GM12872 (cell line): ENCODE measurements at regions not wholly inside any gene's neighbourhood (a gene's known extent, or its start where the extent isn't known, plus 50 kb on each side); places are given as distances from the start of the nearest gene placed in this dataset.

ENCODE experiments used
- TF ChIP-seq, protein P1 (sequence below): IDR thresholded peaks from 3 replicates; pipeline ENCODE4 v1.5.1; 2011; ENCODE audit warnings: low read depth, mild to moderate bottlenecking, low read length, moderate library complexity; ENCODE audit not compliant: insufficient read depth

DNA sequence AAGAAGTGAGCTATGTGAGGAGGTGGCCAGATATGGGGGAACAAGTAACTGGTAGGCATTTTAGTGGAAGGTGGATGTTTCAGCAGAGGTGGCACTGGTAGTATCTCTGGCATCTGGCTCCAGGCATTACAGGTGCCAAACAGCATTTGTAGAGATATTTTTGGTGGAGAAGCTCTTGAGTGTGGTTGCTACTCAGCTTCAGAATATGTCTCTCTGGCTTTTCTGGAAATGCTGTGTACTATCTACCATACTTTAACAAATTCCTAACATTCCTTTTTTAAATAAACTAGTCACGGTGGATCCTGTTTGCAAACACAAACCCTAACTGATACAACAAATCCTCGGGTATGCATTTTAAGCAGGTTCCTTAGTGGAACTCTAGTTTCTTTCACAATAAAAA is 128.0 kb downstream of the BARX2 start:
- TF ChIP-seq, protein P1, sequence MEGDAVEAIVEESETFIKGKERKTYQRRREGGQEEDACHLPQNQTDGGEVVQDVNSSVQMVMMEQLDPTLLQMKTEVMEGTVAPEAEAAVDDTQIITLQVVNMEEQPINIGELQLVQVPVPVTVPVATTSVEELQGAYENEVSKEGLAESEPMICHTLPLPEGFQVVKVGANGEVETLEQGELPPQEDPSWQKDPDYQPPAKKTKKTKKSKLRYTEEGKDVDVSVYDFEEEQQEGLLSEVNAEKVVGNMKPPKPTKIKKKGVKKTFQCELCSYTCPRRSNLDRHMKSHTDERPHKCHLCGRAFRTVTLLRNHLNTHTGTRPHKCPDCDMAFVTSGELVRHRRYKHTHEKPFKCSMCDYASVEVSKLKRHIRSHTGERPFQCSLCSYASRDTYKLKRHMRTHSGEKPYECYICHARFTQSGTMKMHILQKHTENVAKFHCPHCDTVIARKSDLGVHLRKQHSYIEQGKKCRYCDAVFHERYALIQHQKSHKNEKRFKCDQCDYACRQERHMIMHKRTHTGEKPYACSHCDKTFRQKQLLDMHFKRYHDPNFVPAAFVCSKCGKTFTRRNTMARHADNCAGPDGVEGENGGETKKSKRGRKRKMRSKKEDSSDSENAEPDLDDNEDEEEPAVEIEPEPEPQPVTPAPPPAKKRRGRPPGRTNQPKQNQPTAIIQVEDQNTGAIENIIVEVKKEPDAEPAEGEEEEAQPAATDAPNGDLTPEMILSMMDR, result no peak

DNA sequence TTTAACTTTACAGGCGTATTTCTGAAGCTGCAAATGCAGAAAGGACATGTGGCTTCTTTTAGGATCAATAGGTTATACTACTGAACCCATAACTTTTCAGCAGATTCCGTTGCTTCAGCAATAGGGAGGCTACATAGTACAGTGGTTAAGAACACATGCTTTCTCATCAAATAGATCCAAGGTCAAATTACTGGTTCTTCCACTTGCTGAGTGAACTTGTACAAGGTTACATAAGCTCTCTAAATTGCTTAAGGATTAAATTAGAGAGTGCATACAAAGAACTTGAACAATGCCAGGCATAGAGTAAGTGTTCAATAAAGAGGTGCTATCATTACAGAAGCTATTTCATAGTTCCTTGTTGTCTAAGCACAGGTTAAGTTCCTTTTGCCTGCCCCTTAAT is 129.6 kb downstream of the BARX2 start:
- TF ChIP-seq, protein P1, result no peak

DNA sequence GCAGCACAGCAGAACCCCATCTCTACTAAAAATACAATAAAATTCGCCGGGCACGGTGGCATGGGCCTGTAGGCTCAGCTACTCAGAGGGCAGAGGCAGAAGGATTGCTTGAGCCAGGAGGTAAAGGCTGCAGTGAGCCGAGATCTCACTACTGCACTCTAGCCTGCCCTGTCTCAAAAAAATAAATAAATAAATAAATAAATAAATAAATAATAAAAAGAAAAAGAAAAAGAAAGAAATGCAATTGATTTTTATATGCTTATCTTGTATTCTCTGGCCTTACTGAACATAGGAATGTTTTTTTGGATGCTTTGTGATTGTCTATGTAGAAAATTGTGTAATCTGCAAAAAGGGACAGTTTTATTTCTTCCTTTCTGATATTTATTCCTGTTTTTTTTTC is 132.5 kb downstream of the BARX2 start:
- TF ChIP-seq, protein P1, result no peak

DNA sequence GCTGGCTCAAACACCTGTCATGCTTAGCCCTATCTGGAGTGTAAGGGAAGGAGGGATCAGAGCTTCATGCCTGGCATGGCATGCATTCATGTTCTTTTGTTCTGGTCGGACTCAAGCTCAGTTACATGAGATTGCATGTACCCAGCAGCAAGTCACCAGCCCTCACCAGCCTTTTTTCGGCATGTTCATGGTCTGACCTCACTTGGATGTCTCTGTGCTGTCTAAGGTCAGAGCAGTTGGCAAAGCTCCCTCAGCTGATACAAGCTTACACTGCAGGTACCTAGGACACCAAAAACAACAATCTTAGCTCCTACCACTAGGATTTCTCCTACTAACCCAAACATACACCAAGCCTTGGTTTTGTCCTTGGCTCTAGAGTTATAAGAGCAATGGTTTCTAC is 152.6 kb downstream of the BARX2 start:
- TF ChIP-seq, protein P1, result no peak

DNA sequence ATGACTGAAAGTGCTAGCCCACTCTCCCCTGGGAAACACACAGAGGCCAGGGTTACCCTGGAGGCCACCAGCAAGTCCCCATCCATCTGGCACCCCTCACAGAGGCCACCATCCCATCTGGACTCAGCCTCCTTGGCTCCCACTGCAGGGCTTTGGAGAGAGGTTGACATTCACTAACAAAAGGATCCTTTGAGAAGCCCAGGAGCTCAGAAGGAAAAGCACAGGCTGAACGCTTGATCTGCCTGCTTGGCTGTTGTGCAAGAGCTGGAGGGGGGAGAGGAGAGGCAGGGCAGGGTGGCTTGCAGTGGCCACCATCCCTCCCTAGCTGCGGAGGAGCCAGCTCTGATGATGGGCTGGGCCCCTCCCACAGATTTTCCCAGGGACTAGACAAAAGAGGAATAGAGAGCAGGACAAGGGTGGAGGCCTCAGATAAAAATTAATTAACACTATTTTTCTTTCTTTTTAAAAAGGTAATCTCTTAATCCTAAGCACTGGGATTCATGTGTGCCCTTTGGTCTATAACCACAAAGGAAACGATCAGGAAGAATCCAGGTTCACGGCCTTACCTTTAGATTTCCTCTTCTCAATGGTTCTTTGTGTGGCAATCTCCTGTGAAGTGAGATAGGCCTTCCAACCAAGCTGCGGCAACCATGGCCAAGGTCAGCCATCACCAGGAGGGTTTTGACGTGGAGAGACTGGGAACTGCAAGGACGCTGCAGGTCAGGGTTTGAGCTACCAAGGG is 154.7 kb downstream of the BARX2 start:
- TF ChIP-seq, protein P1, result no peak

DNA sequence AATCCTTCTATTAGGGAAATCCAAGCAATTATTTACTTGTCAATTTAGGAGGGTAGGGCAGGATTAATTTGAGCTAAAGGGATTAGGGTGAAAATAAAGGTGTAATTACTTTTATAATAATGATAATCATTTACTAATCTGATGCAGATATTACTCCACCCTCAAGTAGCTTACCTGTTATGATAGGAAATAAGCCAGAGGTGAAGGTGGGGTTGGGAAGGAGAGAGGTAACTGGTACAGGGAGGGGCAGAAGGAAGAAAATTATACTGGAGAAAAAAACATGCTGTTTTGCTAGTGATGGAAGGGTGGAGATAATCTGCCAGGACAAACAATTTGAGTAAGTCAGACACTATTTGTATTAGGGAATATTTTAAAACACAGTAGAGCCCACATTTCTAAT is 157.7 kb downstream of the BARX2 start:
- TF ChIP-seq, protein P1, result no peak

DNA sequence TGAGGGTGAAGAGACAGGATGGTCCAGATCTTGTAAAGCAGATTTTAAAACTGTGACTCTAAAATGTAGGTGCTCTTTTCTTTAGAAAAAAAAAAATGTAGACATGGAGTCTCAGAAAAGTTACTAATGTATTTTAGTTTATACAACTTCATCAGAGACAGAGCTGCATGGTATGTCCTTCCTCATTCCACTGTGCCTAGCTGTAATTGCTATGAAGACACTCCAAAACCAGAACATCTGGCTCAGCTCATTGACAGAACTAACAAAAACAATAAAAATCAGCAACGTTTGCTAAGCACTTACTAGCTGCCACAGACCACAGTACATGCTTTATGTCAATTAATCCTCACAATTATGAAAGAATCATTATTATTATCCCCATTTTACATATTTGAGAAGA is 160.7 kb downstream of the BARX2 start:
- TF ChIP-seq, protein P1, result no peak

DNA sequence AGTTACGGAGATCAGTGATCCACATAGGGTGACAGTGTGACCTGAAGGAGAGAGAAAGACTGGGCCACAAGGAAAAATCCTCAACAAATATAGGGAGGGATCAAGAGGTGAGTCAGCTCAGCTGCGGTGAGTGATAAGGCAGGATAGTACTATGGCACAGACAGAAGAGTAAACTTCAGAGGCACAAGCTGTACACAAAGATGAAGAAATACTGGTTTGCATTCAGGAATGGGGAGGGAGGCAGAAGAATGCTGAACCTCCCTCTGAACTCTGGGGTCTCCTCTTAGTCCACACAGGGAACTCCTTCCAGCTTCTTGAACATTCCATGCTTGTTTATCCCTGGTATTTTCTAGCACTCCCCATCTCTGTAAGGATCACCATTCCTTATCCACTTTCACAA is 162.7 kb downstream of the BARX2 start:
- TF ChIP-seq, protein P1, result no peak
